B cell (primary cell): ENCODE measurements at regions not wholly inside any gene's neighbourhood (a gene's known extent, or its start where the extent isn't known, plus 50 kb on each side); places are given as distances from the start of the nearest gene placed in this dataset.

Experiments
- ATAC-seq: fragments of 200-7000 bp; cut with Tn5 transposase; one replicate; pipeline ENCODE4 v1.10.0; 2021; ENCODE audit warnings: low read depth, mild to moderate bottlenecking, moderate number of reproducible peaks, moderate library complexity
- CTCF ChIA-PET: fragments of 350-600 bp; sonication (Branson Sonifier 250); formaldehyde crosslinking; loops from one replicate; lab custom pipeline; 2021; ENCODE audit warnings: antibody characterized with exemption, inconsistent platforms; lab: Charles Lee
- POLR2A ChIA-PET: fragments of 350-600 bp; sonication (Branson Sonifier 250); formaldehyde crosslinking; loops from one replicate; lab custom pipeline; 2021; ENCODE audit warnings: antibody characterized with exemption; lab: Charles Lee
- DNase-seq: peaks from one replicate; pipeline ENCODE4 v3.0.0; 2013
- H2AFZ ChIP-seq: 2 replicates; pipeline ENCODE4 v1.6.1; 2012; ENCODE audit warnings: mild to moderate bottlenecking, low read depth, low read length; ENCODE audit not compliant: insufficient read depth, poor library complexity, severe bottlenecking
- H3K27ac ChIP-seq, 2 donors: 1 replicate in 1 of 2; 2 replicates in 1 of 2; pipeline ENCODE4 v1.5.1; 2012 to 2013; ENCODE audit warnings: low read length in 2 of 2, mild to moderate bottlenecking in 2 of 2, moderate library complexity in 1 of 2
- H3K27me3 ChIP-seq, 4 experiments: fragments of 200-600 bp in 1 of 4; sonication (generic) in 1 of 4; replicated peaks in 1 of 4; 1 replicate in 2 of 4; 2 replicates in 2 of 4; pipeline versions ENCODE4 v1.6.1 to v1.7.0; 2013 to 2016; ENCODE audit warnings: low read length in 3 of 4, mild to moderate bottlenecking in 2 of 4, mixed read lengths in 1 of 4, moderate library complexity in 1 of 4; ENCODE audit not compliant: insufficient read depth in 4 of 4, control insufficient read depth in 3 of 4; ENCODE audit errors: control extremely low read depth in 1 of 4
- H3K36me3 ChIP-seq, 2 experiments: replicated peaks in 1 of 2; 1 replicate in 1 of 2; 2 replicates in 1 of 2; pipeline versions ENCODE4 v1.6.1 to v1.7.1; 2013; ENCODE audit warnings: low read length in 1 of 2; ENCODE audit not compliant: insufficient read depth in 2 of 2, control insufficient read depth in 1 of 2; ENCODE audit errors: control extremely low read depth in 1 of 2, extremely low read depth in 1 of 2
- H3K4me1 ChIP-seq, 2 donors: fragments of 200-600 bp in 1 of 2; sonication (generic) in 1 of 2; 1 replicate in 1 of 2; 2 replicates in 1 of 2; pipeline versions ENCODE4 v1.5.1 to v1.6.1; 2013 to 2017; ENCODE audit warnings: low read length in 2 of 2; ENCODE audit not compliant: control insufficient read depth in 2 of 2, insufficient read depth in 2 of 2
- H3K4me2 ChIP-seq: replicated peaks from 2 replicates; pipeline ENCODE3; 2012; ENCODE audit warnings: mild to moderate bottlenecking, low read depth, low read length; ENCODE audit not compliant: poor library complexity, severe bottlenecking
- H3K4me3 ChIP-seq, 5 experiments: fragments of 200-600 bp in 1 of 5; sonication (generic) in 1 of 5; 1 replicate in 3 of 5; 2 replicates in 2 of 5; pipeline versions ENCODE4 v1.5.1 to v1.7.0; 2011 to 2016; ENCODE audit warnings: low read length in 4 of 5, mild to moderate bottlenecking in 4 of 5, low read depth in 2 of 5, control low read depth in 1 of 5, moderate library complexity in 1 of 5; ENCODE audit not compliant: insufficient read depth in 1 of 5; ENCODE audit errors: control extremely low read depth in 1 of 5, extremely low read depth in 1 of 5
- H3K79me2 ChIP-seq: fragments of 200-600 bp; sonication (generic); one replicate; pipeline ENCODE4 v1.6.0; 2016; ENCODE audit warnings: low read length; ENCODE audit not compliant: control insufficient read depth, insufficient read depth
- H3K9ac ChIP-seq: fragments of 200-600 bp; sonication (generic); 2 replicates; pipeline ENCODE4 v1.6.1; 2017; ENCODE audit warnings: mild to moderate bottlenecking, low read length, moderate library complexity
- H3K9me3 ChIP-seq, 3 donors: one replicate each; pipeline versions ENCODE4 v1.6.1 to v1.7.1; 2013; ENCODE audit warnings: low read length in 2 of 3; ENCODE audit not compliant: control insufficient read depth in 2 of 3, insufficient read depth in 1 of 3; ENCODE audit errors: control extremely low read depth in 1 of 3
- H4K20me1 ChIP-seq: 2 replicates; pipeline ENCODE4 v1.6.0; 2012; ENCODE audit warnings: mild to moderate bottlenecking, low read length; ENCODE audit not compliant: insufficient read depth, control insufficient read depth, poor library complexity, severe bottlenecking
- H3K27ac Mint-ChIP-seq: one replicate; pipeline ENCODE4 v1.8.0; 2021; ENCODE audit warnings: mixed read lengths
- H3K27me3 Mint-ChIP-seq: one replicate; pipeline ENCODE4 v1.8.0; 2021; ENCODE audit warnings: mixed read lengths
- H3K4me1 Mint-ChIP-seq: one replicate; pipeline ENCODE4 v1.8.0; 2021; ENCODE audit warnings: mixed read lengths
- H3K4me3 Mint-ChIP-seq: one replicate; pipeline ENCODE4 v1.8.0; 2021; ENCODE audit warnings: mixed read lengths
- H3K9me3 Mint-ChIP-seq: one replicate; pipeline ENCODE4 v1.8.0; 2022; ENCODE audit warnings: mixed read lengths; ENCODE audit not compliant: insufficient read depth
- EZH2 ChIP-seq: IDR thresholded peaks from 2 replicates; pipeline ENCODE4 v1.6.1; 2012; ENCODE audit warnings: borderline replicate concordance, low read depth, mild to moderate bottlenecking, moderate library complexity, low read length; ENCODE audit not compliant: insufficient read depth, poor library complexity, severe bottlenecking
- WGBS: methylation state at CpG from one replicate; pipeline ENCODE4 v1.1.5; 2013; ENCODE audit warnings: missing lambda C conversion rate; ENCODE audit not compliant: insufficient coverage; 5-methylcytosine and 5-hydroxymethylcytosine counted together
- intact Hi-C: fragments of 100-400 bp; cut with micrococcal nuclease; formaldehyde crosslinking; loops from one replicate; pipeline ENCODE4 v1.10.0; 2022
- TF ChIP-seq, protein P1 (sequence below): fragments of 200-600 bp; IDR thresholded peaks from one replicate; pipeline ENCODE4 v1.8.0; 2022; ENCODE audit warnings: antibody characterized with exemption, mild to moderate bottlenecking

GRCh38 chr14:98786456-98786855 lies 485.5 kb downstream of the BCL11B start:
- TF ChIP-seq, protein P1, sequence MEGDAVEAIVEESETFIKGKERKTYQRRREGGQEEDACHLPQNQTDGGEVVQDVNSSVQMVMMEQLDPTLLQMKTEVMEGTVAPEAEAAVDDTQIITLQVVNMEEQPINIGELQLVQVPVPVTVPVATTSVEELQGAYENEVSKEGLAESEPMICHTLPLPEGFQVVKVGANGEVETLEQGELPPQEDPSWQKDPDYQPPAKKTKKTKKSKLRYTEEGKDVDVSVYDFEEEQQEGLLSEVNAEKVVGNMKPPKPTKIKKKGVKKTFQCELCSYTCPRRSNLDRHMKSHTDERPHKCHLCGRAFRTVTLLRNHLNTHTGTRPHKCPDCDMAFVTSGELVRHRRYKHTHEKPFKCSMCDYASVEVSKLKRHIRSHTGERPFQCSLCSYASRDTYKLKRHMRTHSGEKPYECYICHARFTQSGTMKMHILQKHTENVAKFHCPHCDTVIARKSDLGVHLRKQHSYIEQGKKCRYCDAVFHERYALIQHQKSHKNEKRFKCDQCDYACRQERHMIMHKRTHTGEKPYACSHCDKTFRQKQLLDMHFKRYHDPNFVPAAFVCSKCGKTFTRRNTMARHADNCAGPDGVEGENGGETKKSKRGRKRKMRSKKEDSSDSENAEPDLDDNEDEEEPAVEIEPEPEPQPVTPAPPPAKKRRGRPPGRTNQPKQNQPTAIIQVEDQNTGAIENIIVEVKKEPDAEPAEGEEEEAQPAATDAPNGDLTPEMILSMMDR = no peak
- TF ChIP-seq EZH2 = no peak
- no peaks in the 10 kb centered on the region for H4K20me1 ChIP-seq
- peaks cover 0 to 16% (median 2%) of the 10 kb centered on the region in 3 donors for H3K9me3 ChIP-seq
- no peak overlapping the region for H3K27ac ChIP-seq
- no peaks in the 10 kb centered on the region for H3K36me3 ChIP-seq
- Mint-ChIP-seq H3K27ac (no peak overlapping the region), H3K27me3 (no peaks in the 10 kb centered on the region), H3K4me1 (no peaks in the 10 kb centered on the region), H3K4me3 (no peak overlapping the region), H3K9me3 (peaks cover 8% of the 10 kb centered on the region)
- no peak overlapping the region for H2AFZ ChIP-seq
- 94% methylated on average over 4 of the region's 4 CpGs for WGBS
- DNase-seq (no peak), ATAC-seq (no peak)
- no peaks in the 10 kb centered on the region for H3K27me3 ChIP-seq
- no peaks in the 10 kb centered on the region for H3K79me2 ChIP-seq
- no peak overlapping the region for H3K4me3 ChIP-seq
- POLR2A ChIA-PET = no interaction called here
- CTCF ChIA-PET = no interaction called here
- H3K9ac ChIP-seq = no peak overlapping the region
- H3K4me2 ChIP-seq = no peak overlapping the region
- intact Hi-C loops = no loop called here
- no peaks in the 10 kb centered on the region for H3K4me1 ChIP-seq

- Histone ChIP-seq H3K4me3 (no peak overlapping the region), H3K9me3 (peaks cover 0 to 18% (median 0%) of the 10 kb centered on the region in 3 donors), H4K20me1 (no peaks in the 10 kb centered on the region), H3K9ac (no peak overlapping the region), H3K27ac (no peak overlapping the region), H3K4me2 (no peak overlapping the region), H3K79me2 (no peaks in the 10 kb centered on the region), H3K4me1 (no peaks in the 10 kb centered on the region), H3K36me3 (no peaks in the 10 kb centered on the region), H3K27me3 (no peaks in the 10 kb centered on the region), H2AFZ (no peak overlapping the region)
- Mint-ChIP-seq H3K27me3 (no peaks in the 10 kb centered on the region), H3K9me3 (peaks cover 8% of the 10 kb centered on the region), H3K27ac (no peak overlapping the region), H3K4me1 (no peaks in the 10 kb centered on the region), H3K4me3 (no peak overlapping the region)
- ChIA-PET POLR2A (no interaction called here), CTCF (no interaction called here)
- ATAC-seq (no peak), DNase-seq (no peak)
- intact Hi-C loops = no loop called here
- 75% methylated on average over 1 of the region's 3 CpGs for WGBS
- TF ChIP-seq, protein P1 = no peak
- no peak for TF ChIP-seq EZH2
These were observed 480.3 kb downstream of the BCL11B start for GRCh38 chr14:98791661-98792060.
